ENCODE measurements at regions not wholly inside any gene's neighbourhood (a gene's known extent, or its start where the extent isn't known, plus 50 kb on each side); places are given as distances from the start of the nearest gene placed in this dataset.

DNA sequence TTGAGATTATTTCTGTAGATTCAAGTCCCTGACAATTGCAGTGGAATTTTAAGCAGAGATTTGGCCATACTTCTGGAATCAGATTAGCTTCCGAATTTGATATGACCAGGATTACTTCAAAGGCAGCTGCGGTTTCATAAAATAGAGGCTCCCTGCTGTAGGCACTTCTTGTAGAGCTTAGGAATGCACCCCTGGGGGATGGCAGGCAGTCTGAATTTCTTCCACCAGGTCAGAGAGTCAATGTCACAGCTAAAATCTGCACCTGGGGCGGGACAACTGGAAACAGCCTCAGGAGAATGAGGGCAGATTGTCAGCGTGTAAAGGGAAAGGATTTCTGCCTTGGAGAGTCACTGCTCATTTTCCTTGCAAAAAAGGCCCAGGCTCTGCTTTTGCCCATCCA lies 182.6 kb downstream of the ARRDC4 start:
- DNase-seq (ENCODE audit: low spot score): no peak

- no peak for DNase-seq (ENCODE audit: low spot score)
Observed at GRCh38 chr15:98144388-98144787, 183.9 kb downstream of the ARRDC4 start.

- no peak for DNase-seq (ENCODE audit: low spot score)
Observed at GRCh38 chr15:98146031-98146820, 185.7 kb downstream of the ARRDC4 start.

- no peak for DNase-seq (ENCODE audit: low spot score)
Observed at GRCh38 chr15:98147415-98147814, 186.9 kb downstream of the ARRDC4 start.

- no peak for DNase-seq (ENCODE audit: low spot score)
Observed at GRCh38 chr15:98150084-98150483, 189.6 kb downstream of the ARRDC4 start.

- DNase-seq (ENCODE audit: low spot score): no peak
Observed at GRCh38 chr15:98150536-98150935, 190.0 kb downstream of the ARRDC4 start.

- no peak for DNase-seq (ENCODE audit: low spot score)
Observed at GRCh38 chr15:98151096-98151495, 190.6 kb downstream of the ARRDC4 start.

DNA sequence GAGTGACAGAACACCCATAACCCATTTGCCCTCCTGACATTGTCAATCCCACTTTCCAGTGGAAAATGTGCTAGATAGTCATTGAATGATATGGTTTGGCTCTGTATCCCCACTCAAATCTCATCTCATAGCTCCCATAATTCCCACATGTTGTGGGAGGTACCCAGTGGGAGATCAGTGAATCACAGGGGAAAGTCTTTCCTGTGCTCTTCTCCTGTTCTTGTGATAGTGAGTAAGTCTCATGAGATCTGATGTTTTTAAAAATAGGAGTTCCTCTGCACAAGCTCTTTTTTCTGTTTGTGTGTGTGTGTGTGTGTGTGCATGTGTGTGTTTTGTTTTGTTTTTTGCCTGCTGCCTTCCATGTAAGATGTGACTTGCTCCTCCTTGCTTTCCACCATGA lies 191.7 kb downstream of the ARRDC4 start:
- no peak for DNase-seq (ENCODE audit: low spot score)

GRCh38 chr15:98154863-98155262 lies 194.4 kb downstream of the ARRDC4 start:
- DNase-seq (ENCODE audit: low spot score): no peak

- DNase-seq (ENCODE audit: low spot score): no peak
Observed at GRCh38 chr15:98155356-98155755, 194.9 kb downstream of the ARRDC4 start.

- DNase-seq (ENCODE audit: low spot score): peak; percentile 63
Observed at GRCh38 chr15:98160236-98160635, 199.7 kb downstream of the ARRDC4 start.

- no peak for DNase-seq (ENCODE audit: low spot score)
Observed at GRCh38 chr15:98163319-98164045, 203.0 kb downstream of the ARRDC4 start.

DNA sequence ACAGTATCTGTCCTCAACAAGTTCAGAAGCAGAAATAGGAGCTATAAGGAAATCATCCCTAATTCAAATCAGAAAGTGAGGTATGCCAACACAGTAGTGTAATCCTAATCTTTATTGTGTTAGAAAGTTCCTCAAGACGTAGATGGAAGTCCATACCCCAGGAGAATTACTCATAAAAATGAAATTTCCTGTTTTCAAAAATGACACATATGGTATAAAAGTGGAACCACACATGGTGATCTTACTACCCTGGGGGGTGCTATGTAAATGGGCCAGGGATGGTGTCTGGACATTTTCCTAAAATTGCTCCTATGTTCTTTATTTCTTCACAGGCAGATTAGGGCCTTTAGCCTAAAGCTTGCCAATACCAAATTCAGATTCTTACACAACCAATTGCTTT lies 204.1 kb downstream of the ARRDC4 start:
- DNase-seq (ENCODE audit: low spot score): no peak

GRCh38 chr15:98164986-98165385 lies 204.5 kb downstream of the ARRDC4 start:
- DNase-seq (ENCODE audit: low spot score): no peak

DNA sequence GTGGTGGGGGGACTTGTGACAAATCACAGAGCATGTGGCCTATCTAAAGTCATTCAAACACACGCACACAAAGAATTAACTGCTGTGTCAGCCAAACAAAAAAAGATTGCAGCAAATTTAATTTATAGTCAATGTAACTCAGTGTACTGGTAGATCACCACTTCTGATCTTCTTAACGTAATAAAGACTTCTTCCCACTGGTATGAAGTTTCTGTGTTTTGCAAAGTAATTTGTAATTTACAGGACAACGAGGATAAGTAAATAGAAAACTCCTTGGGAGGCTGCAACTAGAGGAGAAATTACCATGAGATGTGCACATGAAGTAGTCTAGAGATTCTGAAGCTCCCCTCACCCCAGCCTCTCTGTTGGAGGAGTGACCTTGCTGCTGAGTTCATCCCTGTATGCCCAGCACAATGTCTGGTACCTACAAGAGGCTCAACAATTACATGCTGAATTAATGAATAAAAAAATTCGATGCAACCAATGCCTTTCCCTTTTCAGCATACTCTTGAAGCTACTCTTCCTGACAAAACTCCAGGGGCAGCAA lies 207.3 kb downstream of the ARRDC4 start:
- no peak for DNase-seq (ENCODE audit: low spot score)

- DNase-seq (ENCODE audit: low spot score): no peak
Observed at GRCh38 chr15:98169551-98169950, 209.0 kb downstream of the ARRDC4 start.

DNA sequence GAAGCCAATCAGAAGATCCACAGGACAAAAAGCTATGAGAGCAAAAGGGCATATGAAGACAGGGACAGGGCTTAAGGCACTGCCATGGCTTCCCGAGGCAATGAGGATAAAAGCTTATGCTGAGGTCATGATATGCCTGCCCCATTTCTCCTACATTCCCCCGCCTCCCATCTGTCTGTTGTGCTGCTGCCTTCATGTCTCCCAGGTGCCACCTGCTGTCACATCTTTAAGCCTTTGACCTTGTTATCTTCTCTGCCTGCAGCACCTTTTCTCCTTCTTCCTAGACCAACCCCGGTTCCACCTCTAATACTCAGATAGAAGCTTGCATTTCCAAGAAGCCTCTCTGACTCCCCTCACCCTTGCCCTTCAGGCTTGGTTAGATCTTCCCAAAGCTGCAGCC lies 213.8 kb downstream of the ARRDC4 start:
- DNase-seq (ENCODE audit: low spot score): no peak

- DNase-seq (ENCODE audit: low spot score): no peak
Observed at GRCh38 chr15:98174841-98175240, 214.3 kb downstream of the ARRDC4 start.

DNA sequence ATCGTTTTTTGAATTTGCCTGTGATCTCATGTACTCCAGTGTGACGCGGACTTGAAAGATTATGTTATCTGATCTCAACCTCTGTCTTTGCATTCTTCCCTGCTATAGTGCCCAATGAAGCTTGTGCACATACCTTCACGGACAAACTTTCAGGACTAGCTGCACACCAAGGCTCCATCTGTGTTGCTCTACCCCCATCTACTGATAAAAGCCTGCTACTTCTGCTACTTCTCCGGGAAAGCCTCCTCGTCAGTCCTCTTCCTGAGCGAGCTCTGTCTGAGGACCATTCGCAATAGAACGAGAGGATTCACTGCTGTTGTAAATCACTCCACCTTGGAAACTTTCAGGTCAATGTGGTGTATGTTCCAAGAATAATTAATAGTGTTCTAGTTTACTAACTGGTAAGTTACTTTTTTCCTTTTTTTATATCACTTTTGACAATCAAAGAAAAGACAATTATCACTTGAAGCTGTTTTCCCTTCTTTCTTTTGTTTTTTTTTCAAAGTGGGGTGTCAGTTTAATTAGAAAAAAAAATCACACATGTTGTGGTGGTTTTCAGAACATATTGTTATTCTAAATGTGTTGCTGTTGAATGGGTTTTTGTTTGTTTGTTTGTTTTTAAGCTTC lies 217.6 kb downstream of the ARRDC4 start:
- DNase-seq (ENCODE audit: low spot score): peak; percentile 39

GRCh38 chr15:98178861-98179260 lies 218.4 kb downstream of the ARRDC4 start:
- DNase-seq (ENCODE audit: low spot score): no peak

DNA sequence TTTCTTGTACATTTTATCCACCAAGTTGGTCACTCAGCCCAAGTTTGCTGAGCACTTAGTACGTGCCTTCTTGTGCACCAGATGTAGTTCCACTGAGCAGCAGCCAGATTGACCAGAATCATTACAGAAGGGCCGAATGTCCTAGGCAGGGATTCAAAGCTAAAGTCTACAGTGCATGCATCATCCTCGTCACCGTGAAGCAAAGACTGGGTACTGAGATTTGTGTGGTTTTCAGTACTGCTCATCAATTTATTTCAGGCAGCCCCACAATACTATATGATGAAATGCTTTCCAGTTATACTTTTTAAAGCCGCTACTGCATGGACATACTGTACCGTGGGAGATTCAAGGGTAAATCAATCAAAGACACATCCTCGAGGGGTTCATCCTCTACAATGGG lies 227.0 kb downstream of the ARRDC4 start:
- no peak for DNase-seq (ENCODE audit: low spot score)

GRCh38 chr15:98190914-98191313 lies 230.4 kb downstream of the ARRDC4 start:
- no peak for DNase-seq (ENCODE audit: low spot score)

DNA sequence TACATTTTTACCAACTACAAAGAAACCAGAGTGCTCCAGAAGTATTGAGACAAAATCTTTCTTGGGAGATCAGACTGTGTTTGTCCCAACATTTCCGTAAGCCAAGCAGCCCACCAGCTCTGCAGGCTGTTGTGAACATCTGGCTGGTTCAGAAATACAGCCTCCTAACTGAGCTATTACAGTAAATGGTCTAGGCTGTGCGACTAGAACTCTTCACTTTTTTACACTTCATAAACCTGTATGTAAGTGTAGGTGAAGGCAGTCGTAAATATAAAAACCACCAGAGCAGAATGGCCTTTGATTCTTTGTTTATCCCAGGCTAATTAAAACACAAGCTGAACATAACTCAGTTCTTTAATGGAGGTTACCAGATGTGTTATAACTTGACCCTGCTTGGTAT lies 235.3 kb downstream of the ARRDC4 start:
- no peak for DNase-seq (ENCODE audit: low spot score)

All from activated CD4-positive, alpha-beta T cell treated with anti-CD3 and anti-CD28 coated beads, Interleukin-2, Interleukin-4, amounts not matched to agents 100 ng/mL and 50 ng/mL, durations not matched to agents 16 hours and 8 hours (primary cell).